Astrocyte (in vitro differentiated cells and primary cell): ENCODE measurements at regions not wholly inside any gene's neighbourhood (a gene's known extent, or its start where the extent isn't known, plus 50 kb on each side); places are given as distances from the start of the nearest gene placed in this dataset.

ENCODE experiments used
- EZH2 ChIP-seq: IDR thresholded peaks from 2 replicates; pipeline ENCODE4 v1.6.1; 2012; ENCODE audit warnings: mild to moderate bottlenecking, low read length, inconsistent platforms; ENCODE audit not compliant: insufficient read depth
- TF ChIP-seq, protein P1 (sequence below): IDR thresholded peaks from 2 replicates; pipeline ENCODE4 v1.5.1; 2011; ENCODE audit warnings: low read depth, mild to moderate bottlenecking, inconsistent platforms, low read length, moderate library complexity; ENCODE audit not compliant: insufficient read depth

DNA sequence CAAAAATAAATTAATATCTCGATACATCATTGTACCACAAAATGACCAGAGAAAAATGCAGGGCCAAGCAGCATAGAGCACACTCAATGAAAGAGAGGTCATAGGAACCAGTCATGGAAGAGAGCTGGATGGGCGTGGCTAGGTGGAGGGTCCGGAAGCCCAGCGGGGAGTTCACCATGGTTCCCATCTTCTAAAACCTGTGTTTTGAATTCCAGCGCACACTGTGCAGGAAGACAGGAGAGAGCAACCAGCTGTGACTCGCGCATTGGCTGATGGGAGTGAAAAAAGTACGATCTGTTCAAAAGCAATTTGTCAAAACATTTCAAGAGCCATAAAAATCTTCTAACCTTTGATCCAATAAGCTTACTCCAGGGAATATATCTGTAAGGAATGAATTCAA is 125.2 kb upstream of the NANOS1 start:
- TF ChIP-seq, protein P1, sequence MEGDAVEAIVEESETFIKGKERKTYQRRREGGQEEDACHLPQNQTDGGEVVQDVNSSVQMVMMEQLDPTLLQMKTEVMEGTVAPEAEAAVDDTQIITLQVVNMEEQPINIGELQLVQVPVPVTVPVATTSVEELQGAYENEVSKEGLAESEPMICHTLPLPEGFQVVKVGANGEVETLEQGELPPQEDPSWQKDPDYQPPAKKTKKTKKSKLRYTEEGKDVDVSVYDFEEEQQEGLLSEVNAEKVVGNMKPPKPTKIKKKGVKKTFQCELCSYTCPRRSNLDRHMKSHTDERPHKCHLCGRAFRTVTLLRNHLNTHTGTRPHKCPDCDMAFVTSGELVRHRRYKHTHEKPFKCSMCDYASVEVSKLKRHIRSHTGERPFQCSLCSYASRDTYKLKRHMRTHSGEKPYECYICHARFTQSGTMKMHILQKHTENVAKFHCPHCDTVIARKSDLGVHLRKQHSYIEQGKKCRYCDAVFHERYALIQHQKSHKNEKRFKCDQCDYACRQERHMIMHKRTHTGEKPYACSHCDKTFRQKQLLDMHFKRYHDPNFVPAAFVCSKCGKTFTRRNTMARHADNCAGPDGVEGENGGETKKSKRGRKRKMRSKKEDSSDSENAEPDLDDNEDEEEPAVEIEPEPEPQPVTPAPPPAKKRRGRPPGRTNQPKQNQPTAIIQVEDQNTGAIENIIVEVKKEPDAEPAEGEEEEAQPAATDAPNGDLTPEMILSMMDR = no peak
- TF ChIP-seq EZH2 = no peak
